ENCODE measurements at regions not wholly inside any gene's neighbourhood (a gene's known extent, or its start where the extent isn't known, plus 50 kb on each side); places are given as distances from the start of the nearest gene placed in this dataset.
A peak's percentile ranks its signal among the peaks of the same experiment; 100 is the strongest.

DNA sequence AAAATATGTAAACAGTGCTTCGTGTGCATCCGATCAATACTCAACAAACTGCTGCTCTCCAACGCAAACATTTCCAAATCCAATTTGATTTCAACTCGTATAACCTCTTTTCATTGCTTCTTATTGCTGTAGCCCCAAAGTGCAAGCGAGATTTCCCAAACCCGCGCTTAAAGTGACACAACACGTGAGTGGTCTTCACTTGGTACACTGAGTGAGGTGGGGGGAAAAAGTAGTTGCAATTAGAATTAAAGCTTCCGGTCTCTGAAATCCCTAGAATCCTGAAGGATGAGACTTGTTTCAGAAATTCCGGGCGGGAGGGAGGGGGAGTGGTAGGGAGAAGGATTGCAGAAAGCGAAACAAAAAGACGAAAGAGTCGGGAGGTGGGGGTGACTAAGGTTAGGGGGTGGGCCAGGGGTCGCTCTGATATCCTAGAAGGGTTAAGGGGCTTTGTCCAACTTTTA is 387.5 kb downstream of the BCAT1 start:
- no peak for ATAC-seq (ENCODE audit: low read depth)
- H3K27ac Mint-ChIP-seq: peak overlapping the region; percentile 52
- H3K9me3 Mint-ChIP-seq: no peaks in the 10 kb centered on the region
- no peak for DNase-seq (ENCODE audit: low spot score in 2 of 2)
- H3K4me3 Mint-ChIP-seq: peak overlapping the region; percentile 95
- peaks cover 13% of the 10 kb centered on the region for H3K27me3 Mint-ChIP-seq
- peaks cover 17% of the 10 kb centered on the region for H3K4me1 Mint-ChIP-seq
- H3K36me3 Mint-ChIP-seq: no peaks in the 10 kb centered on the region

DNA sequence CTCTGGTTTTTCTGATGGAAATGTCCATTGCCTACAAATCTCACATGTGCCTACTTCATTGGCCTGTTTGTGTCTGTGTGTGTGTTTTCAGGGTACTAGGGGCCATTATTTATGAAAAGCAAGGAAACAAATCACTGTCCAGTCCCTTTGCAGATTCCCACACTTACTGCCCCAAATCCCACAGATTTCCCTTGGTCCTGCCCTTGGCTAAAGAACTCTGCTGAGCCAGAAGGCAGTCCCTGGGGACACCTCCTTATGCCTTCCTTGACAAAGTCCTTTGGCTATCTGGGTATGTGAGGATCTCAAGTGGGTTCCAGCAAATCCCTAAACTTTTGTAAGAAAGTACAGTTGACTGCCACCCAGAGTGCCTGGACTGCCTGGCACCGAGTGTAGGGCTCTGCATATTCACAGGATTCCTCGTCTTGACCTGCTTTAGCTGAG is 388.1 kb downstream of the BCAT1 start:
- ATAC-seq (ENCODE audit: low read depth) (no peak), DNase-seq (ENCODE audit: low spot score in 2 of 2) (no peak)
- Mint-ChIP-seq H3K9me3 (no peaks in the 10 kb centered on the region), H3K27me3 (peaks cover 13% of the 10 kb centered on the region), H3K4me3 (peak overlapping the region; percentile 95), H3K36me3 (no peaks in the 10 kb centered on the region), H3K27ac (no peak overlapping the region), H3K4me1 (peaks cover 17% of the 10 kb centered on the region)

DNA sequence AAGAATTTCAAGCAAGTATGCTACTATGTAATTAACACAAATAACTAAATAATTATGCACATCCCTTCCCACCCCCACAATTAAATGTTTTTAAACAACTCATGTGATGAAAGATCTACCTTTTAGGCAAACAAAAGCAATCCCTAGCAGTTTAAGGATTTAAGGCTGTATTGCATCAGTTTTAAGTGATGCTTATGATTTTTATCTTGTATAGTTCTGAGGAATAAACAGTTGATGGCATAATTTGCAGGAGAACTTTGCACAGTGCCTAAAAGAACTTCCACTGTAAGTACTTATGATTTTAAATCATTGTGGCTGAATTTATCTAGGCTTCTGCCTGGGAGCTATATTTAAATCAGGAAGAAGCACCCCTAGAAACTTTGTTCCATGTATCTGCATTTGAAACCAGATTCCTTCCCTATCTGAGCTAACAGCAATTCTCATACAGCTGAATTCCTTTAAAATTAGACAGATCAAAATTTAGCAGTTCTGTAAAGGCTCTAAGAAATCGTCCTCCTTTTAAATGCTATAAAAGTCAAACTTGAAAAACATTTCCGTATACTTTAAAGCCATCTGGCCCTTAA is 388.6 kb downstream of the BCAT1 start:
- H3K4me3 Mint-ChIP-seq: peak overlapping the region; percentile 12
- H3K36me3 Mint-ChIP-seq: no peaks in the 10 kb centered on the region
- no peak overlapping the region for H3K27ac Mint-ChIP-seq
- ATAC-seq (ENCODE audit: low read depth) (no peak), DNase-seq (ENCODE audit: low spot score in 2 of 2) (no peak)
- peaks cover 17% of the 10 kb centered on the region for H3K4me1 Mint-ChIP-seq
- no peaks in the 10 kb centered on the region for H3K9me3 Mint-ChIP-seq
- peaks cover 10% of the 10 kb centered on the region for H3K27me3 Mint-ChIP-seq

DNA sequence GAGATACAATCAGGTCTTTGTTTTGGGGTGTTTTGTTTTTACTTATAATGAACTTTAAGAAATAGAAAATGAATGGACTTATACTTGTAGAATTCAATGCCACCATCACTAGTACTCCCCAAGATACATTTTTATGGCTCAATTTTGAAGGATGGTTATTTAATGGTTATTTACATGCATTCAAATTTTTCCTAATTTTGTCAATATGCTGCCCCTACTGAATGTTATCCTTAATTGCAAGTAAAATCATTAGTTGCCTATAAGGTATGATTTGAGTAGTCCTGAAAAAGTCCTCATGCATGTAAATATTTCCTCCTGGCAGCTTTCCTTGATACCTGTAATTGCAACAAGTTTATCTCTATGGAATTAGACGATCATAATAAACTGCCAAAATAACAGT is 391.2 kb downstream of the BCAT1 start:
- no peak for ATAC-seq (ENCODE audit: low read depth)
- Mint-ChIP-seq H3K27me3 (peaks cover 8% of the 10 kb centered on the region), H3K9me3 (peaks cover 1% of the 10 kb centered on the region), H3K4me1 (peaks cover 11% of the 10 kb centered on the region), H3K27ac (no peak overlapping the region), H3K36me3 (no peaks in the 10 kb centered on the region), H3K4me3 (no peak overlapping the region)
- no peak for DNase-seq (ENCODE audit: low spot score in 2 of 2)

DNA sequence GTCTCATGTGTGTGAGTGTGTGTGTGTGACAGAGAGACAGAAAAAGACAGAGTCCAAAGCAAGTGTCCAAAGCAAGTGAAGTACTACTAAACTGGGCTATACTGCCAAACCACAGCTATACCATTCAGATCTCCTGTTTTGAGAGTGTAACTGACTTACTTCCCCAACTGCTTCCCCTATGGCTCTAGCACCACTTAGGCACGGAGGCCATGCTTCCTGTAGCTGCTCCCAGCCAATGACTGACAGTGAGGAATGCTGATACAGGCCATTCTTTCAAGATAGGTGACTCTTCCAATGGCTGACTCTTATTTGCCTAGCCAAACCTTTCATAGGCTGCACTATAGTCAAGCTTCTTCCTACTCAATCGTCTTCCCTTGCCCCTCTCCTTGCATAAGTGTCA is 393.2 kb downstream of the BCAT1 start:
- DNase-seq (ENCODE audit: low spot score in 2 of 2): no peak

DNA sequence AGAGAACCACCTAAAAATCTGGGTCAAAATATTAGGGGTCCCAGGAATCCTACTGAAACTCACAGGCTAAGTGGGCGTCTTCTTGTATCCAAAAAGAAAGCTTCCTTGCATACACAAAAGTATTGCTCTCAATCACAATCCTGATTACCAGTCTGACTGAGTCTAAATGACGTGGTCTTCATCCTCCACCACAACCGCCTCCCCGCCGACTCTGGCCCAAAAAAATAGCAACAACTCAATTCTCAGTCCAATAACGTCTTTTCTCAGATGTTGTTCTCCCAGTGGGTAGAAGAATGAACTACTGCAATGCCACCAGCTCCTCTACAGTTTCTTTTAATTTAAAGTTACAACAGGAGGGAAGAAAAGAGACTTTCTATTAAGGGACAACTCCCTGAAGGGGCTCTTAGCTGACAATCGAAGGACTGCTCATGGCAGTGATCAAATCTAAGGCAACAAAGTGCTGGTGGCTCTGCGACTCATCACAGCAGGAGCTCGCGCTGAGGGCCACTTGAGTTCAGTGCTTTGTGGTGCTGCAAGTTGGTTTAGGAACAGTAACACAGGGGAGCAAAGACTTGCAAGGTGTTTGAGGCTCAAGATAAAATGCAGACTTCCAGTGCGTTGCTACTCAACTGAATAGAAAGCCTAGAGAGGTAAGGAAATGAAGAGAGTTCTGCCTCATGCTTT is 394.1 kb downstream of the BCAT1 start:
- no peaks in the 10 kb centered on the region for H3K36me3 Mint-ChIP-seq
- H3K27ac Mint-ChIP-seq: no peak overlapping the region

More for the DNA sequence above, 393.2 kb downstream of the BCAT1 start:
- peaks cover 2% of the 10 kb centered on the region for H3K4me1 Mint-ChIP-seq
- no peak overlapping the region for H3K4me3 Mint-ChIP-seq
- no peak overlapping the region for H3K27ac Mint-ChIP-seq
- H3K36me3 Mint-ChIP-seq: no peaks in the 10 kb centered on the region
- peaks cover 2% of the 10 kb centered on the region for H3K27me3 Mint-ChIP-seq
- H3K9me3 Mint-ChIP-seq: peaks cover 1% of the 10 kb centered on the region
- no peak for ATAC-seq (ENCODE audit: low read depth)

DNA sequence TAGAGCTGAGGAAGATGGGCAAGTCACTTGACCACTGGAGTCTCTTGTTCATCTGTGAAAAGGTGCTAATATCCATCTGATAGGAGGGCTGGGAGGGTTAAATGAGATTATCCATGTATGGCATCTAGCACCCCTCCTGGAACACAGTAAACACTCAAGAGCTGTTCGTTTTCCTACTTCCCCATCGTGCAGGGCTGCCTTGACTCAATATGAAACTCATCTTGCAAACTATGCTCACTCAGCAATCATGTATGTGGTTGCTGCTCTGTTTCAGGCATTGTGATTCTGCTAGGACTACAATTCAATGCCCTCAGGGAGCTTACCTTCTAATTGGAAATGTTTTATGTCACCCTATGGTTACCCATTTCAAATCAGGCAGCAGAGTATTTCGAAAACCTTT is 395.6 kb downstream of the BCAT1 start:
- Mint-ChIP-seq H3K4me3 (no peak overlapping the region), H3K36me3 (no peaks in the 10 kb centered on the region), H3K4me1 (peaks cover 2% of the 10 kb centered on the region), H3K9me3 (peaks cover 1% of the 10 kb centered on the region), H3K27me3 (peaks cover 3% of the 10 kb centered on the region), H3K27ac (no peak overlapping the region)
- ATAC-seq (ENCODE audit: low read depth) (peak; percentile 41), DNase-seq (ENCODE audit: low spot score in 2 of 2) (no peak)

More for the DNA sequence above, 394.1 kb downstream of the BCAT1 start:
- peaks cover 2% of the 10 kb centered on the region for H3K4me1 Mint-ChIP-seq
- H3K4me3 Mint-ChIP-seq: no peak overlapping the region
- peaks cover 2% of the 10 kb centered on the region for H3K27me3 Mint-ChIP-seq
- ATAC-seq (ENCODE audit: low read depth) (no peak), DNase-seq (ENCODE audit: low spot score in 2 of 2) (no peak)
- peaks cover 1% of the 10 kb centered on the region for H3K9me3 Mint-ChIP-seq

DNA sequence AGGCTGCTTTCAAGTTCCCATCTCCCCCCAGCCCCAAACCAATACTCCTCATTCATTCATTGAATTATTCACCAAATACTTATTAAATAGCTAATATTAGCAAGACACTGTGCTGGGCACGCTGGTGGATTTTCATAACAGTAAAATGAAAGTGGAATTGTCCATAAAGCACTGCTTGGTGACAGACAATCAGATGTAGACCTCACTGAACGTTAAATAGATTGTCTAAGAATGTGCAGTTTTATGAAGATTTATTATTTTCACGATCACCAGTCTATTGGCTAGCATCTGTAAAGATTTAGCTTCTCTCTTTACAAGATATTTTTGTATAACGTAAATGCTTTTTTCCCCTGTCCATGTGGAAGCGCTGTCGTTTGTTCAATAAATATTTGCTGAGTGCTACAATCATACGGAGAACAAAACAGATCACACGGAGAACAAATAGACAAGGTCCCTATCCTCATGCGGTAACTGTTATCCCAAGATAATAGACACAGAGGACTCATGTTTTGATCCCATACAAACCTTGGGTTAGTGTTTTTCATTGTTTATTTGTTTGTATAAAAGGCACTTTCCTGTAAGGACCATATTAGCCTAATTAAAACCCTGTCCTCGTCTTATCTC is 397.6 kb downstream of the BCAT1 start:
- H3K27ac Mint-ChIP-seq: no peak overlapping the region
- DNase-seq (ENCODE audit: low spot score in 2 of 2) (no peak), ATAC-seq (ENCODE audit: low read depth) (no peak)
- no peak overlapping the region for H3K4me3 Mint-ChIP-seq
- H3K27me3 Mint-ChIP-seq: peaks cover 2% of the 10 kb centered on the region
- no peaks in the 10 kb centered on the region for H3K4me1 Mint-ChIP-seq
- no peaks in the 10 kb centered on the region for H3K36me3 Mint-ChIP-seq
- peaks cover 1% of the 10 kb centered on the region for H3K9me3 Mint-ChIP-seq

DNA sequence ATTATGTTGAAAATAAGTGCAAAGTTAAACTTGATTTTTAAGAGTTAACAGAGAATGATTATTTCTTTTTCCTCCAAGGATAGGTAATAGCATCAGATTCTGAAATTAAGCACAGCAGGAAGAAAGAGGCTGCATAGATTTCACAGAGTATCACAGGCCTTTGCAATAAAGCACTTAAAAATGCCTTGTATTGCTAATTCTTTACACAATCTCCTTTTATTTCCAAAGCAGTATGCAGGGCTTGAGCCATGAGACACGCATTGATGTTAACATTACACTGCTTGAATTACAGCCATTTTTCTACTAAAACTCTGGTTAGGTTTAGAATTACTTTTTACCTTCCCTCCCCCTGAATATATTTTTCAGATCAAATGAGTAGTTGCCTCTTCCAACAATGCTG is 398.3 kb downstream of the BCAT1 start:
- no peak for ATAC-seq (ENCODE audit: low read depth)
- no peak for DNase-seq (ENCODE audit: low spot score in 2 of 2)

DNA sequence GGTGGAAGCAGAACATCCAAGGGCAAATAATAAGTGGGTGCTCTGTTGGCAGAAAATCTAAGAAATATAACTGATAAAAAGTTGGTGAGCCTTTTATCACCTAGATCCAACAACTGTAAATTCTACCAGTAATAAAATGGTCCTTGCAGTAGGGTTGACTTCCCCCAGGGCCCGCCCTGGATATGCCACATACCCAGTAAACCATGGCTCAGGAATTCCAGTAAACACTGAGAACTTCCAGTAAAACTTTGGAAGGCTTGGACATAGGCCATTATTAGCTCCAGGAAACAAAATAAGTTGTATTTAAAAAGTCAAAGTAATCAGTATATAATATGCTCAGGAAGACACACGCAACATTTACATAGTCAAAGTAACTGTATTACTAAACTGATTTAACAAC is 402.2 kb downstream of the BCAT1 start:
- Mint-ChIP-seq H3K4me1 (no peaks in the 10 kb centered on the region), H3K27me3 (peaks cover 2% of the 10 kb centered on the region), H3K36me3 (no peaks in the 10 kb centered on the region), H3K27ac (no peak overlapping the region), H3K4me3 (no peak overlapping the region), H3K9me3 (no peaks in the 10 kb centered on the region)
- no peak for DNase-seq (ENCODE audit: low spot score in 2 of 2)
- ATAC-seq (ENCODE audit: low read depth): no peak

More for the DNA sequence above, 398.3 kb downstream of the BCAT1 start:
- H3K27ac Mint-ChIP-seq: no peak overlapping the region
- H3K9me3 Mint-ChIP-seq: peaks cover 1% of the 10 kb centered on the region
- peaks cover 2% of the 10 kb centered on the region for H3K27me3 Mint-ChIP-seq
- no peak overlapping the region for H3K4me3 Mint-ChIP-seq
- H3K4me1 Mint-ChIP-seq: no peaks in the 10 kb centered on the region
- H3K36me3 Mint-ChIP-seq: no peaks in the 10 kb centered on the region

DNA sequence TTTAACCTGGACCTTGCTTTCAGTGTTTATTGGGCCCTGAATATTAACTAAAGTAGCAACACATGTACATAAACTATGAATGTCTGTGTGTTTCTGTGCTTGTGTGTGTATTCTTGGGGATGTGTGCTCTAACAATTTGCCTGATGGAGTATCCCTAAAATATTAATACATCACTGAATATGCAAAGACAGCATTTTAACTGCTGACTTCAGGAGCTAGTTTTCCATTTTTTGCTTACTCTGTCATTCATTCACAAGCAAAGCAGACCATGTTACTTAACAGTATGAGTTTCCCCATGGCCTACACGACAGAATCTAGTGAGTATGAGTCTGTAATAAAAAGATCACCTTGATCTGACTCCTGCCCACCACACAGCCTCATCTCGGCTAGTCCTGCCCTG is 402.8 kb downstream of the BCAT1 start:
- DNase-seq (ENCODE audit: low spot score in 2 of 2): no peak
- H3K9me3 Mint-ChIP-seq: no peaks in the 10 kb centered on the region

DNA sequence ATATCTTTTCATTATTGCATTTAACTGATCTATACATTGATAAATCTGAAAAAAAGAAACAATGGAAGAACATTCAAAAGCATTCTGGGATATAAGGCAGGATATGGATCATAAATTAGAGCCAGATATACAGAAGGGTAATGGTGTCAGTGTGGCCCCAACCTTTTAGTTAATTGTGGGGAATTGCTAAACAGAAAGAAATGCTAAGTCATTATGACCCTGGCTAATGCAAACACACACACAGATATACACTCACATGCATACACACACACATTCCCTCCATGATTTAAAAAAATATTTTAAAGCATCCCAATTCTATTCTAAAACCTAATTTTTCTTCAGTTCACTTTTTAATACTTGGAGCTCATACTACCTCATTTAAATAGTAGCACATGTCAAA is 404.5 kb downstream of the BCAT1 start:
- Mint-ChIP-seq H3K9me3 (no peaks in the 10 kb centered on the region), H3K27me3 (peaks cover 2% of the 10 kb centered on the region), H3K4me3 (no peak overlapping the region), H3K27ac (no peak overlapping the region), H3K36me3 (no peaks in the 10 kb centered on the region), H3K4me1 (no peaks in the 10 kb centered on the region)
- ATAC-seq (ENCODE audit: low read depth) (no peak), DNase-seq (ENCODE audit: low spot score in 2 of 2) (no peak)

More for the DNA sequence above, 402.8 kb downstream of the BCAT1 start:
- no peak for ATAC-seq (ENCODE audit: low read depth)
- Mint-ChIP-seq H3K4me3 (no peak overlapping the region), H3K27me3 (peaks cover 2% of the 10 kb centered on the region), H3K27ac (no peak overlapping the region), H3K4me1 (no peaks in the 10 kb centered on the region), H3K36me3 (no peaks in the 10 kb centered on the region)

DNA sequence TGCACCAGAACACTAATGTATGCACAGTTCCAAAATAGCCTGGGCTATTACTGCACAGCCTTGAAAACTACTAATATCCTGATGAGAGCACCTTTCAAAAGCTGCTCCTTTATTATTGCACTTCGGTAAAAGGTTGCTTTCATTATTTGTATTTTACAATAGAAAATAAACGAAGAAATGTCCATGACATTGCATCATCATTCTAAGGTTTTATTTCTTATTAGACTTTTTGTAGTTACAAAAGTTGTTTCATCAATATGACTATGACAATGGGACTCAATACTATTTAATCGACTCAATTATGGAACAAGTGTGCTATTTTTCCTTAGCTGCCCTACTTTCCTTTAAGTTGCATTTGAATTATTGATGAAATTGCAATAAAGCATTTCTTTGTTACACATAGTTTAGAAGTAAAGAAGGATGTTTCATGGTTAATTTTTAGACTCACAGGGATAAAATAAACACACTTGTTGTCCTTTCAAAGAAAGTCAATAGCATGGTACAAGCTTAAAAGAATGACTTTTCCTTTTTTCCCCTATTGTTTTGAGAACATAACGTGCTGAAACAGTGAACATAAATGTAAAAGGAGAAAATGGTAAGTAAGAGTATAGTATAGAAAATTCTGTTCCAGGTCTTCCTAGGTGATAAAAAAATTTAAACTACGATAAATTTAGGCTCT is 407.6 kb downstream of the BCAT1 start:
- Mint-ChIP-seq H3K27ac (no peak overlapping the region), H3K27me3 (no peaks in the 10 kb centered on the region), H3K4me1 (no peaks in the 10 kb centered on the region), H3K9me3 (no peaks in the 10 kb centered on the region), H3K4me3 (no peak overlapping the region), H3K36me3 (no peaks in the 10 kb centered on the region)
- DNase-seq (ENCODE audit: low spot score in 2 of 2) (no peak), ATAC-seq (ENCODE audit: low read depth) (no peak)

DNA sequence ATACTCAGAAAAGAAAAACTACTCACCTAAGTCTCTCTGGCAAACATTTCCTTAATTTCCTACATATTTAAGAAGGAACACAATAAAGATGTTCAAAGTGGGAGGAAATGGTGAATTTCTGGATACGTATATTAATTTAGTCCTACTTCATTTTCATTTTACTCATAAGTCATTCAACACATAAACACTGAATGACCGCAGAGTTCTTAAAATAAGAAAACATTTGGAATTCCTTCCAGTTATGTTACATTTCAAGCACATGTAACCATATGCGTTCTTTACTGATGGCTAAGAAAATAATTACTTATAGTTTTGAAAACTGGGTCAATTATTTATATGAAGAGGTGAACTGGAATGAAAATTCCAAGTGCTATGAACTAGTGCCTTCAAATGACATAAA is 409.3 kb downstream of the BCAT1 start:
- Mint-ChIP-seq H3K4me3 (no peak overlapping the region), H3K36me3 (no peaks in the 10 kb centered on the region), H3K9me3 (no peaks in the 10 kb centered on the region), H3K27ac (no peak overlapping the region), H3K4me1 (peaks cover 3% of the 10 kb centered on the region), H3K27me3 (no peaks in the 10 kb centered on the region)
- no peak for ATAC-seq (ENCODE audit: low read depth)
- no peak for DNase-seq (ENCODE audit: low spot score in 2 of 2)
